SU-DHL-6 (cell line): ENCODE measurements at regions not wholly inside any gene's neighbourhood (a gene's known extent, or its start where the extent isn't known, plus 50 kb on each side); places are given as distances from the start of the nearest gene placed in this dataset.

Experiments
- H2AFZ ChIP-seq: fragments of 200-600 bp; sonication (generic); 2 replicates; pipeline ENCODE4 v1.6.1; 2014; ENCODE audit warnings: low read depth, mild to moderate bottlenecking, moderate library complexity, mixed read lengths, antibody characterized with exemption, low read length; ENCODE audit not compliant: severe bottlenecking
- H3F3A ChIP-seq: fragments of 200-600 bp; shearing (Covaris generic); 2 replicates; pipeline ENCODE4 v1.6.0; 2016; ENCODE audit warnings: antibody characterized with exemption, mild to moderate bottlenecking; ENCODE audit not compliant: insufficient read depth
- H3K27ac ChIP-seq: fragments of 200-600 bp; sonication (generic); 2 replicates; pipeline ENCODE4 v1.5.1; 2016; ENCODE audit warnings: low read depth, mild to moderate bottlenecking, low read length, moderate library complexity, mixed read lengths
- H3K27me3 ChIP-seq: fragments of 200-600 bp; sonication (generic), shearing (Covaris generic); 2 replicates; pipeline ENCODE4 v1.6.0; 2014; ENCODE audit warnings: mild to moderate bottlenecking, low read length
- H3K36me3 ChIP-seq: fragments of 200-600 bp; sonication (generic); 2 replicates; pipeline ENCODE4 v1.6.1; 2014; ENCODE audit warnings: mild to moderate bottlenecking, low read length, mixed read lengths
- H3K4me2 ChIP-seq: fragments of 300-600, 200-600 bp; shearing (Covaris generic), sonication (generic); 2 replicates; pipeline ENCODE4 v1.6.0; 2014; ENCODE audit warnings: low read length, low read depth, mild to moderate bottlenecking; ENCODE audit not compliant: poor library complexity, severe bottlenecking
- H3K4me3 ChIP-seq: fragments of 200-600 bp; sonication (generic); 2 replicates; pipeline ENCODE4 v1.5.1; 2014; ENCODE audit warnings: antibody characterized with exemption, low read length, mild to moderate bottlenecking, mixed read lengths; ENCODE audit not compliant: insufficient read depth, poor library complexity, severe bottlenecking
- H3K79me2 ChIP-seq: fragments of 200-600 bp; sonication (generic); 2 replicates; pipeline ENCODE4 v1.6.1; 2014; ENCODE audit warnings: mild to moderate bottlenecking, low read length, moderate library complexity; ENCODE audit not compliant: insufficient read depth
- H3K9ac ChIP-seq: fragments of 200-600 bp; sonication (generic); 2 replicates; pipeline ENCODE4 v1.7.0; 2014; ENCODE audit warnings: mild to moderate bottlenecking, low read length
- H3K9me2 ChIP-seq: fragments of 200-600 bp; sonication (generic); replicated peaks from 2 replicates; pipeline ENCODE4 v1.6.1; 2014; ENCODE audit warnings: low read length; ENCODE audit not compliant: insufficient read depth
- H3K9me3 ChIP-seq: fragments of 200-600 bp; sonication (generic); 2 replicates; pipeline ENCODE4 v1.6.1; 2014; ENCODE audit warnings: low read length, mixed read lengths; ENCODE audit not compliant: insufficient read depth
- H4K20me1 ChIP-seq: fragments of 200-600 bp; sonication (generic); 2 replicates; pipeline ENCODE4 v1.6.1; 2014; ENCODE audit warnings: low read depth, mild to moderate bottlenecking, antibody characterized with exemption, low read length, moderate library complexity, mixed read lengths
- CTCF ChIP-seq: fragments of 200-600 bp; sonication (generic); IDR thresholded peaks from one replicate; pipeline ENCODE4 v1.5.1; 2017; ENCODE audit warnings: antibody characterized with exemption, mild to moderate bottlenecking, low read length, moderate library complexity; ENCODE audit not compliant: insufficient read depth, poor library complexity, severe bottlenecking
- EZH2phosphoT487 ChIP-seq: fragments of 200-600 bp; sonication (generic), shearing (Covaris generic); conservative IDR thresholded peaks from 2 replicates; pipeline ENCODE4 v1.6.1; 2018; ENCODE audit warnings: mild to moderate bottlenecking, antibody characterized with exemption, low read length, moderate library complexity, mixed read lengths

GRCh38 chr17:73850426-73850825, 206.2 kb upstream of the SDK2 start:
- Histone ChIP-seq H3K9me2 (no peaks in the 10 kb centered on the region; the same call in 1 of the 2 replicates), H3K9me3 (no peaks in the 10 kb centered on the region), H3K36me3 (no peaks in the 10 kb centered on the region), H3K4me2 (no peak overlapping the region), H4K20me1 (no peaks in the 10 kb centered on the region), H3K9ac (no peak overlapping the region), H3K27ac (no peak overlapping the region), H2AFZ (no peak overlapping the region), H3F3A (no peaks in the 10 kb centered on the region), H3K4me3 (no peak overlapping the region), H3K79me2 (no peaks in the 10 kb centered on the region), H3K27me3 (no peaks in the 10 kb centered on the region)
- TF ChIP-seq EZH2phosphoT487 (no peak), CTCF (no peak)

GRCh38 chr17:73851091-73851490, 206.8 kb upstream of the SDK2 start:
- H3K27ac ChIP-seq, result no peak overlapping the region
- no peaks in the 10 kb centered on the region for H3K79me2 ChIP-seq
- no peak overlapping the region for H3K9ac ChIP-seq
- no peaks in the 10 kb centered on the region for H3K27me3 ChIP-seq
- no peaks in the 10 kb centered on the region for H3F3A ChIP-seq
- no peaks in the 10 kb centered on the region; the same call in 1 of the 2 replicates for H3K9me2 ChIP-seq
- no peak for TF ChIP-seq CTCF
- no peak for TF ChIP-seq EZH2phosphoT487
- no peak overlapping the region for H3K4me2 ChIP-seq
- no peaks in the 10 kb centered on the region for H3K9me3 ChIP-seq
- H4K20me1 ChIP-seq, result no peaks in the 10 kb centered on the region
- H2AFZ ChIP-seq, result no peak overlapping the region
- no peaks in the 10 kb centered on the region for H3K36me3 ChIP-seq
- no peak overlapping the region for H3K4me3 ChIP-seq

GRCh38 chr17:73851921-73852320, 207.7 kb upstream of the SDK2 start:
- no peak overlapping the region for H3K4me3 ChIP-seq
- no peak overlapping the region for H3K9ac ChIP-seq
- no peak overlapping the region for H3K27ac ChIP-seq
- no peaks in the 10 kb centered on the region for H3K9me3 ChIP-seq
- TF ChIP-seq EZH2phosphoT487 (no peak), CTCF (no peak)
- H3F3A ChIP-seq, result no peaks in the 10 kb centered on the region
- no peaks in the 10 kb centered on the region; the same call in 1 of the 2 replicates for H3K9me2 ChIP-seq
- no peaks in the 10 kb centered on the region for H3K36me3 ChIP-seq
- no peaks in the 10 kb centered on the region for H3K79me2 ChIP-seq
- no peak overlapping the region for H3K4me2 ChIP-seq
- H4K20me1 ChIP-seq, result no peaks in the 10 kb centered on the region
- no peak overlapping the region for H2AFZ ChIP-seq
- H3K27me3 ChIP-seq, result no peaks in the 10 kb centered on the region
